ENCODE measurements at regions not wholly inside any gene's neighbourhood (a gene's known extent, or its start where the extent isn't known, plus 50 kb on each side); places are given as distances from the start of the nearest gene placed in this dataset.

- no peak for DNase-seq
- ATAC-seq = no peak
- no peak overlapping the region for H3K4me3 ChIP-seq
- no peak overlapping the region for H3K27ac ChIP-seq
- peaks cover 18% of the 10 kb centered on the region for H3K9me3 ChIP-seq
- TF ChIP-seq, protein P1, sequence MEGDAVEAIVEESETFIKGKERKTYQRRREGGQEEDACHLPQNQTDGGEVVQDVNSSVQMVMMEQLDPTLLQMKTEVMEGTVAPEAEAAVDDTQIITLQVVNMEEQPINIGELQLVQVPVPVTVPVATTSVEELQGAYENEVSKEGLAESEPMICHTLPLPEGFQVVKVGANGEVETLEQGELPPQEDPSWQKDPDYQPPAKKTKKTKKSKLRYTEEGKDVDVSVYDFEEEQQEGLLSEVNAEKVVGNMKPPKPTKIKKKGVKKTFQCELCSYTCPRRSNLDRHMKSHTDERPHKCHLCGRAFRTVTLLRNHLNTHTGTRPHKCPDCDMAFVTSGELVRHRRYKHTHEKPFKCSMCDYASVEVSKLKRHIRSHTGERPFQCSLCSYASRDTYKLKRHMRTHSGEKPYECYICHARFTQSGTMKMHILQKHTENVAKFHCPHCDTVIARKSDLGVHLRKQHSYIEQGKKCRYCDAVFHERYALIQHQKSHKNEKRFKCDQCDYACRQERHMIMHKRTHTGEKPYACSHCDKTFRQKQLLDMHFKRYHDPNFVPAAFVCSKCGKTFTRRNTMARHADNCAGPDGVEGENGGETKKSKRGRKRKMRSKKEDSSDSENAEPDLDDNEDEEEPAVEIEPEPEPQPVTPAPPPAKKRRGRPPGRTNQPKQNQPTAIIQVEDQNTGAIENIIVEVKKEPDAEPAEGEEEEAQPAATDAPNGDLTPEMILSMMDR (IDR thresholded peaks at IDR 0.05) = no peak
- H3K27me3 ChIP-seq (ENCODE audit: low read depth) = no peaks in the 10 kb centered on the region
- H3K4me1 ChIP-seq = no peaks in the 10 kb centered on the region
- no peaks in the 10 kb centered on the region for H3K36me3 ChIP-seq
- intact Hi-C loops (cut with DNase I) = no loop called here
These were observed 270.8 kb upstream of the DCC start for GRCh38 chr18:52069201-52069600.

DNA sequence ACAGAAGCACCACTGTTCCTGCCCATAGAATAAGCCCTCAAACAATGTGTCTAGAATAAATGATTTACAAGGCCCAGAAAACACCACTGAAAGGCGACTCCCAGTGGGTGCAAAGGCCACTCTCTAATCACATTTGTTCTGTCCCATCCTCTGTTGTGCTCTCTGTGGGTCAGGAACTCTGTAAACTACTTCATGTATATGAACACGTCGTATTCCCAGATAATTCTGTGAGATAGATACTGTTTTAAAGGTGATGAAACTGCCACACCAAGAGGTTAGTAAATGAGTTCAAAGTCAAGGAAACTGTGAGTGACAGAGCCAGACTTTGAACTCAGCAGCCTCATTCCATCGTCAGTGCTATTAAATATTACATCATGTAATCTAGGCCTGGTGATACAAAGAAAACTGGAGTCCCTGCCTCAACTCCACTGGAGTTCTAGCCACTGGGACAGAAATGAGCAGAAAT is 269.7 kb upstream of the DCC start:
- intact Hi-C loops (cut with DNase I) = no loop called here
- H3K27me3 ChIP-seq (ENCODE audit: low read depth) = no peaks in the 10 kb centered on the region
- no peak for DNase-seq
- TF ChIP-seq, protein P1 (IDR thresholded peaks at IDR 0.05) = no peak
- ATAC-seq = no peak
- H3K4me1 ChIP-seq = no peaks in the 10 kb centered on the region
- no peak overlapping the region for H3K27ac ChIP-seq
- no peaks in the 10 kb centered on the region for H3K36me3 ChIP-seq
- peaks cover 14% of the 10 kb centered on the region for H3K9me3 ChIP-seq
- H3K4me3 ChIP-seq = no peak overlapping the region

DNA sequence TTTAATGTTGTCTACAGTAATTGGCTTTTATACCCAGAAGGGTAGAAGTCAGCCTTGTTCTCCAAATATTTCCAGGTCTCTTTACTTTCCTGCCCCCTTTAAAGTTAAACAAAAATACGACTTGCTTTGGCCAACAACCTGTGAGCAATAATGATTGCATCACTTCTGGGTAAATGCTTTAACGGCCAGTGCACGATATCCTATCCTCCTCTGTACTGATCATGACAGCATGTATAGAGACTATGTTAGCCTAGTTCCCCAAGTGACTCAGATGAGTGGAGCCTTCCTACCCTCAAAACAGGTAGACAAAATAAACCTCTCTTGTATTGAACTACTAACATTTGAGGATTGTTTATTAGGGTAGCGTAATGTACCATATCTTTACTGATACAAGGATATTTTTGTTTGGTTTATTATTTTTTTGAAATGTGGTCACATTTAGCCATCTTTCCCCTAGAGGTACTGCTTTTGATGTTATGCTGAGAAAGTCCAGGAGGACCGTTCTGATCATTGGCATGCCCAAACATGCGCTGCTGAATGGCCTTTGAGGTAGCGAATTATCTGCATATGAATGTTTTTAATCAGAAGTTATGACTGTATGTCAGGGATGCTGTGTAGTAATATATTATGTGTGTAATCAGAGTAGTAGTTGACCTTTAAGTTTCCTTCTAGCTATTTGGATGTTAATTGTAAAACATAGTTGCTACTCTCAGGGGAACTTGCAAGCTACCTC is 262.6 kb upstream of the DCC start:
- no peaks in the 10 kb centered on the region for H3K27me3 ChIP-seq (ENCODE audit: low read depth)
- TF ChIP-seq, protein P1 (IDR thresholded peaks at IDR 0.05) = no peak
- ATAC-seq (no peak), DNase-seq (no peak)
- no peaks in the 10 kb centered on the region for H3K9me3 ChIP-seq
- H3K27ac ChIP-seq = no peak overlapping the region
- H3K4me3 ChIP-seq = no peak overlapping the region
- H3K36me3 ChIP-seq = no peaks in the 10 kb centered on the region
- intact Hi-C loops (cut with DNase I) = no loop called here
- H3K4me1 ChIP-seq = no peaks in the 10 kb centered on the region

DNA sequence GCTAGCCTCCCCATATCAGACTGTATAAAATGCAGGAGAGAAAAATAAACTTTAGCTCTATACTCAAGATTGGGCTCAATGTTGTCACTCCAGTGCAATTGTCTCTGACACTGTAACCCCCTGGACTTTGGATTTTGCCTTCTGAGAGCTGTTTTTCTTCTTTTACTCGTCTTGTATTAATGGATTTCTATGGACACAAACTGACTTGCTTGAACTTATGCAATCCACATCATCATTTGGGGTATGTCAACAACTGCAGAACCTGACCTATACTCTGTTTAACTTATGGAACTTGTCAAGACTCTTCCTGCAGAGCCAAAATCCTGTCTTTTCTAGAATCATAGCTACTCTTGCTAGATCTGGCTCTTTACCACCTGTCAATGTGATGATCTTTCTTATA is 257.8 kb upstream of the DCC start:
- intact Hi-C loops (cut with DNase I) = no loop called here
- no peak for ATAC-seq

DNA sequence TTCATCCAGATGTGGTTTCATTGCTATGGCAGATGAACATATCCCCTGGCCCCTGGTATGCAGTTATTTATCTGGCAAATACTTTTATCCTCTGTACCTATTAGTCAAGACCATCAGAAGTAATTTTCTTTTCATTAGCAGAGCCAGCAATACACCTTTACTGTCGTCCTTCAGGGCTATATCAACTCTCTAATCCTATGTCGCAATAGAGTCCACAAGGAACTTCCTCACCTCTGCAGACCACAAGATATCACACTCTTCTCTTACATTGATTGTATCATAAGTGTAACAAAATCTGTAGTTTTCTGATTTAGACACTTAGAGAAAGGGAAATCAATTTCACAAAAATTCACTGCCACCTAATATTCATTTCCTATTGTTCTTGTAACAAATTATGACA is 252.9 kb upstream of the DCC start:
- DNase-seq = no peak
- Histone ChIP-seq H3K4me3 (no peak overlapping the region), H3K27me3 (ENCODE audit: low read depth) (no peaks in the 10 kb centered on the region), H3K9me3 (no peaks in the 10 kb centered on the region), H3K27ac (no peak overlapping the region), H3K36me3 (no peaks in the 10 kb centered on the region), H3K4me1 (no peaks in the 10 kb centered on the region)
- ATAC-seq = no peak
- TF ChIP-seq, protein P1 (IDR thresholded peaks at IDR 0.05) = no peak
- intact Hi-C loops (cut with DNase I) = no loop called here

More for the DNA sequence above, 257.8 kb upstream of the DCC start:
- Histone ChIP-seq H3K27ac (no peak overlapping the region), H3K36me3 (no peaks in the 10 kb centered on the region), H3K4me3 (no peak overlapping the region), H3K27me3 (ENCODE audit: low read depth) (no peaks in the 10 kb centered on the region), H3K9me3 (no peaks in the 10 kb centered on the region), H3K4me1 (no peaks in the 10 kb centered on the region)
- DNase-seq = no peak
- TF ChIP-seq, protein P1 (IDR thresholded peaks at IDR 0.05) = no peak

Data from lower lobe of right lung (tissue), 2 donors.